ENCODE measurements at regions not wholly inside any gene's neighbourhood (a gene's known extent, or its start where the extent isn't known, plus 50 kb on each side); places are given as distances from the start of the nearest gene placed in this dataset.

- Histone ChIP-seq H3K27ac (ENCODE audit: insufficient read length, low read depth, low read length) (no peak overlapping the region), H4K20me1 (ENCODE audit: control insufficient read depth, insufficient read depth, insufficient read length) (no peaks in the 10 kb centered on the region), H3K23me2 (ENCODE audit: insufficient read length, low read depth, low read length, poor library complexity, severe bottlenecking) (no peaks in the 10 kb centered on the region), H2BK15ac (ENCODE audit: low read depth, low read length) (no peak overlapping the region), H2BK120ac (ENCODE audit: low read depth, low read length, poor library complexity, severe bottlenecking) (no peak overlapping the region), H2BK12ac (ENCODE audit: insufficient read length, low read depth, low read length) (no peak overlapping the region), H4K8ac (replicated peaks; ENCODE audit: insufficient read length, low read depth, low read length) (no peak overlapping the region), H3K4me1 (ENCODE audit: insufficient read depth, low read length) (no peaks in the 10 kb centered on the region; the same call in 1 of the 2 replicates), H2AK5ac (ENCODE audit: insufficient read length, low read length) (no peak overlapping the region), H3K23ac (ENCODE audit: insufficient read length, low read depth, low read length) (no peak overlapping the region), H3K79me1 (ENCODE audit: insufficient read depth, low read depth, low read length, poor library complexity, severe bottlenecking) (no peaks in the 10 kb centered on the region), H3T11ph (ENCODE audit: low read length) (no peak overlapping the region), H3K9me3 (ENCODE audit: control insufficient read depth, low read depth, low read length) (no peaks in the 10 kb centered on the region), H3K56ac (ENCODE audit: insufficient read length, low read depth, low read length) (no peak overlapping the region), H3K18ac (ENCODE audit: insufficient read length, low read depth, low read length) (no peak overlapping the region), H2AFZ (ENCODE audit: low read length) (no peak overlapping the region), H2BK5ac (ENCODE audit: insufficient read length, low read length) (no peak overlapping the region), H2BK20ac (ENCODE audit: low read depth, low read length, poor library complexity, severe bottlenecking) (no peak overlapping the region), H3K79me2 (ENCODE audit: insufficient read depth, low read length) (no peaks in the 10 kb centered on the region), H3K27me3 (ENCODE audit: insufficient read depth, low read length) (no peaks in the 10 kb centered on the region), H4K5ac (ENCODE audit: insufficient read length, low read depth, low read length) (no peak overlapping the region), H3K4ac (ENCODE audit: low read depth, low read length) (no peak overlapping the region), H3K9ac (ENCODE audit: extremely low read depth, insufficient read length, low read length) (no peak overlapping the region), H3K4me2 (ENCODE audit: insufficient read depth, insufficient read length, low read length) (no peak overlapping the region), H4K91ac (ENCODE audit: insufficient read length, low read depth, low read length) (no peak overlapping the region), H3K14ac (ENCODE audit: insufficient read depth, low read length) (no peak overlapping the region)
- no peak for DNase-seq
- peaks cover 3% of the 10 kb centered on the region for H3K27me3 Mint-ChIP-seq (ENCODE audit: low read depth)
- H3K4me3 Mint-ChIP-seq: no peak overlapping the region
- peaks cover 5 to 22% (median 10%) of the 10 kb centered on the region in 3 experiments; a peak in 6 of 7 replicates for H3K36me3 Mint-ChIP-seq (ENCODE audit: insufficient read depth in 1 of 3, low read depth in 3 of 3)
- H3K9me3 Mint-ChIP-seq: peaks cover 16 to 20% of the 10 kb centered on the region in 2 experiments
- H3K4me1 Mint-ChIP-seq: peaks cover 35 to 41% of the 10 kb centered on the region in 2 experiments
- TF ChIP-seq, protein P1, sequence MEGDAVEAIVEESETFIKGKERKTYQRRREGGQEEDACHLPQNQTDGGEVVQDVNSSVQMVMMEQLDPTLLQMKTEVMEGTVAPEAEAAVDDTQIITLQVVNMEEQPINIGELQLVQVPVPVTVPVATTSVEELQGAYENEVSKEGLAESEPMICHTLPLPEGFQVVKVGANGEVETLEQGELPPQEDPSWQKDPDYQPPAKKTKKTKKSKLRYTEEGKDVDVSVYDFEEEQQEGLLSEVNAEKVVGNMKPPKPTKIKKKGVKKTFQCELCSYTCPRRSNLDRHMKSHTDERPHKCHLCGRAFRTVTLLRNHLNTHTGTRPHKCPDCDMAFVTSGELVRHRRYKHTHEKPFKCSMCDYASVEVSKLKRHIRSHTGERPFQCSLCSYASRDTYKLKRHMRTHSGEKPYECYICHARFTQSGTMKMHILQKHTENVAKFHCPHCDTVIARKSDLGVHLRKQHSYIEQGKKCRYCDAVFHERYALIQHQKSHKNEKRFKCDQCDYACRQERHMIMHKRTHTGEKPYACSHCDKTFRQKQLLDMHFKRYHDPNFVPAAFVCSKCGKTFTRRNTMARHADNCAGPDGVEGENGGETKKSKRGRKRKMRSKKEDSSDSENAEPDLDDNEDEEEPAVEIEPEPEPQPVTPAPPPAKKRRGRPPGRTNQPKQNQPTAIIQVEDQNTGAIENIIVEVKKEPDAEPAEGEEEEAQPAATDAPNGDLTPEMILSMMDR (conservative IDR thresholded peaks at IDR 0.05): no peak
- WGBS (ENCODE audit: extremely low coverage, insufficient read length, low lambda C conversion rate): no CpG with 5 or more reads among the region's 4 CpGs
- H3K27ac Mint-ChIP-seq: peak overlapping the region in 2 of 3 experiments; percentile 76 to 92; a peak in 3 of 7 replicates
Measured at GRCh38 chr3:31125413-31126020, 231.1 kb upstream of the GADL1 start.
